Left lung (tissue), 4 donors: ENCODE measurements at regions not wholly inside any gene's neighbourhood (a gene's known extent, or its start where the extent isn't known, plus 50 kb on each side); places are given as distances from the start of the nearest gene placed in this dataset.

Experiments used
- ATAC-seq: fragments of 200-7000 bp; cut with Tn5 transposase; one replicate; pipeline ENCODE4 v1.9.1; 2020; ENCODE audit warnings: moderate library complexity
- DNase-seq, 4 donors: peaks; one replicate each; pipeline ENCODE4 v3.0.0-alpha.2; 2013 to 2020
- H3K27ac ChIP-seq, 2 donors: fragments of 200-600 bp; sonication (generic) in 1 of 2; one replicate each; pipeline versions ENCODE4 v1.5.0 to v1.8.0; 2020 to 2021
- H3K27me3 ChIP-seq, 2 donors: fragments of 200-600 bp; sonication (generic) in 1 of 2; one replicate each; pipeline versions ENCODE4 v1.5.0 to v1.8.0; 2020 to 2021
- H3K36me3 ChIP-seq, 2 donors: fragments of 200-600 bp; sonication (generic) in 1 of 2; one replicate each; pipeline versions ENCODE4 v1.5.0 to v1.8.0; 2020 to 2021
- H3K4me1 ChIP-seq, 2 donors: fragments of 200-600 bp; one replicate each; pipeline ENCODE4 v1.8.0; 2021
- H3K4me3 ChIP-seq, 2 donors: fragments of 200-600 bp; sonication (generic) in 1 of 2; one replicate each; pipeline versions ENCODE4 v1.5.0 to v1.8.0; 2020 to 2021; ENCODE audit warnings: mild to moderate bottlenecking in 1 of 2
- H3K9me3 ChIP-seq, 2 donors: fragments of 200-600 bp; sonication (generic) in 1 of 2; one replicate each; pipeline versions ENCODE4 v1.5.0 to v1.8.0; 2020 to 2021
- CTCF ChIP-seq, 2 donors: fragments of 200-600 bp; sonication (generic) in 1 of 2; IDR thresholded peaks; one replicate each; pipeline versions ENCODE4 v1.5.0 to v1.8.0; 2021; ENCODE audit warnings: antibody characterized with exemption in 2 of 2
- intact Hi-C, 2 donors: fragments of 100-400 bp; cut with DNase I; formaldehyde crosslinking; loops; one replicate each; pipeline versions ENCODE4 v1.11.2 to v1.14.2; 2022
- donor health status: DM: no; HTN: yes; CAD: no.
- donor health status: DM: no; HTN: no; CAD: no.

DNA sequence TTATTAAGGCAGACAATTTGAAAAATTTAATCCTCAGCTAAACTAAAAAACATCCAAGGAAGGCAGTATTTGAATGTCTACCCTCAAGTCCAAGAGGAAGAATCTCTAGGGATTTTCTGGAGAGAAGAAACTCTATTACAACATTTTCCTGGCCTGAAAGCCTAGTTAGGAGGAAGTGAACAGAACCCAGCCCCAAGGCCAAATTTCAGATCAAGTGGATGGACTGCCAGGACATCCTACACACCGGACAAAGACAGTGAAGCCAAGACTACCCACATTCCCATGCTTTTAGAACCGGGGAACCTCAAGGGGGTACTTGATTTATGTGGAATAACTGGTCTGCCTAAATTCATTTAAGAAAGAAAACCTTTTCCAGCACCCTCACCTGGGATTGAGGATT is 108.9 kb upstream of the MEOX2 start:
- Histone ChIP-seq H3K9me3 (peaks cover 0 to 2% of the 10 kb centered on the region in 2 donors), H3K4me1 (no peaks in the 10 kb centered on the region), H3K4me3 (no peak overlapping the region), H3K27me3 (no peaks in the 10 kb centered on the region), H3K27ac (no peak overlapping the region), H3K36me3 (no peaks in the 10 kb centered on the region)
- no peak for ATAC-seq
- no peak for TF ChIP-seq CTCF (IDR thresholded peaks at IDR 0.05)
- intact Hi-C loops: no loop called here
- no peak for DNase-seq

- Histone ChIP-seq H3K27me3 (no peaks in the 10 kb centered on the region), H3K36me3 (no peaks in the 10 kb centered on the region), H3K4me3 (no peak overlapping the region), H3K4me1 (no peaks in the 10 kb centered on the region), H3K27ac (no peak overlapping the region), H3K9me3 (peaks cover 0 to 2% of the 10 kb centered on the region in 2 donors)
- no peak for TF ChIP-seq CTCF (IDR thresholded peaks at IDR 0.05)
- DNase-seq (no peak), ATAC-seq (no peak)
- intact Hi-C loops: no loop called here
Observed at GRCh38 chr7:15794801-15795200, 108.3 kb upstream of the MEOX2 start.

GRCh38 chr7:15784694-15785030 is 98.2 kb upstream of the MEOX2 start:
- intact Hi-C loops: no loop called here
- H3K27me3 ChIP-seq: no peaks in the 10 kb centered on the region
- H3K9me3 ChIP-seq: peaks cover 0 to 4% of the 10 kb centered on the region in 2 donors
- H3K36me3 ChIP-seq: no peaks in the 10 kb centered on the region
- DNase-seq (no peak), ATAC-seq (no peak)
- peaks cover 0 to 6% of the 10 kb centered on the region in 2 donors for H3K4me1 ChIP-seq
- no peak for TF ChIP-seq CTCF (IDR thresholded peaks at IDR 0.05)
- no peak overlapping the region for H3K4me3 ChIP-seq
- H3K27ac ChIP-seq: no peak overlapping the region

DNA sequence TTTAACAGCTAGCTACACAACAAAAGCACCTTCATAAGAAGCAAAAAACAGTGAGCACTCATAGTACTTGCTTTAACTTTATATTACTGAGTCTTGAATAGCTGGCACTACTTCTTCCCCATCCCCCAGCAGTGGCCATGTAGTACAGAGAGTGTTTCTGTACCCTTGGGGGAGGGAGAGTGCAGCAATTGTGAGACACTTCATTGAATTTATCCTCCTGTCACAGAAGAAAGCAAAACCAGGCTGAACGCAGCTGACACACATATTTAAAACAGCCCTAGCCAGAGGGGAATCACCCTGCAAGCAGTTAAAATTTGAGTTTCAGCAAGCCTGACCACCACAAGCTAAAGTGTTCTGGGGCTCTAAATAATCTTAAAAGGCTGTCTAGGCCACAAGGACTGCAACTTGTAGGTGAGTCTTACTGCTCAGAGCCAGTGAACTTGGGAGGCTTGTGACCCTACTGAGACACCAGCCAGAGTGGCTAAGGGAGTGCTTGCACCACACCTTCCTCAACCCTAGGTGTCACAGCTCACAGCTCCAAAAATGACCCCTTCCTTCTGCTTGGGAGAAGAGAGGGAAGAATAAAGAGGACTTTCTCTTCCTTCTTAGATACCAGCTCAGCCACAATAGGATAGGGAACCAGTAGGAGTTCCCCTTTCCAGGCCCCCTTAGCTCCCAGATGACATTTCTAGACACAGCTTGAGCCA is 97.7 kb upstream of the MEOX2 start:
- peaks cover 0 to 6% of the 10 kb centered on the region in 2 donors for H3K4me1 ChIP-seq
- H3K27ac ChIP-seq: peak overlapping the region in 1 of 2 donors; percentile 15
- intact Hi-C loops: no loop called here
- peak; percentile 46 for ATAC-seq
- no peaks in the 10 kb centered on the region for H3K36me3 ChIP-seq
- no peak for TF ChIP-seq CTCF (IDR thresholded peaks at IDR 0.05)
- H3K9me3 ChIP-seq: peaks cover 0 to 4% of the 10 kb centered on the region in 2 donors
- no peak overlapping the region for H3K4me3 ChIP-seq
- peak in 2 of 4 donors; percentile 93 to 94 for DNase-seq
- H3K27me3 ChIP-seq: no peaks in the 10 kb centered on the region

DNA sequence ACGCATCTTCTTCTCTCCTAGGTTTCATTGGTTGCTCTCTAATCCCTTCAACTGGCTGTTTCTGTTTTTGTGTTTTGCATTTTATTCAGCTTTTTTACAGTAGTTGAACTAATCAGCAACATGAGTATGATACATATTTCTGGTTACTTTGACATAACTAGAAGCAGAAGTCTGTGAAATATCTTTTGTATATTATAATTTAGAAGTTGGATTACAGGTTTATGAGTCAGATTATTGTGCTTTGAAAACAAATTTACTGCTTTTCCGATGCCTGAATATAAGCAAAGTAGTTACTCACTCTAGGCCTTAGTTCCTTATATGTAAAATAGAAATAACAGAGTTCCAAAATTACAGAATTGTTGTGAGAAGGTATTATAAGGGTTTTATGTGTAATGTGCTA is 96.2 kb upstream of the MEOX2 start:
- Histone ChIP-seq H3K4me1 (peaks cover 0 to 6% of the 10 kb centered on the region in 2 donors), H3K27me3 (no peaks in the 10 kb centered on the region), H3K9me3 (no peaks in the 10 kb centered on the region), H3K27ac (no peak overlapping the region), H3K4me3 (no peak overlapping the region), H3K36me3 (no peaks in the 10 kb centered on the region)
- TF ChIP-seq CTCF (IDR thresholded peaks at IDR 0.05): no peak
- no peak for ATAC-seq
- intact Hi-C loops: no loop called here
- DNase-seq: no peak
